Pancreas (tissue), 10 donors: ENCODE measurements at regions not wholly inside any gene's neighbourhood (a gene's known extent, or its start where the extent isn't known, plus 50 kb on each side); places are given as distances from the start of the nearest gene placed in this dataset.
A peak's percentile ranks its signal among the peaks of the same experiment; 100 is the strongest.

Source experiments
- ATAC-seq, 4 donors: fragments of 200-7000 bp; cut with Tn5 transposase; one replicate each; pipeline versions ENCODE4 v1.8.0 to v1.9.1; 2020; ENCODE audit warnings: mild to moderate bottlenecking in 4 of 4, moderate library complexity in 4 of 4
- DNase-seq, 6 donors: peaks; one replicate each; pipeline ENCODE4 v3.0.0-alpha.2; 2020
- FAIRE-seq: peaks from 2 replicates; lab custom pipeline; 2012; peaks lifted over from hg19 to GRCh38; lab: Jason Lieb, UNC
- H3K27ac ChIP-seq, 4 donors: fragments of 200-600 bp; sonication (generic); 1 replicate in 3 of 4; 2 replicates in 1 of 4; pipeline versions ENCODE4 v1.5.0 to v1.8.0; 2020
- H3K27me3 ChIP-seq, 4 donors: fragments of 200-600 bp; one replicate each; pipeline ENCODE4 v1.8.0; 2021
- H3K36me3 ChIP-seq, 3 donors: fragments of 200-600 bp; sonication (generic) in 1 of 3; one replicate each; pipeline versions ENCODE4 v1.5.0 to v1.8.0; 2020 to 2021
- H3K4me1 ChIP-seq, 3 donors: fragments of 200-600 bp; one replicate each; pipeline ENCODE4 v1.8.0; 2021
- H3K4me3 ChIP-seq, 4 donors: fragments of 200-600 bp; sonication (generic) in 2 of 4; one replicate each; pipeline versions ENCODE4 v1.5.0 to v1.8.0; 2020 to 2021
- H3K9me3 ChIP-seq, 4 donors: fragments of 200-600 bp; one replicate each; pipeline ENCODE4 v1.8.0; 2021
- CTCF ChIP-seq, 4 donors: fragments of 200-600 bp; sonication (generic) in 3 of 4; IDR thresholded peaks; one replicate each; pipeline versions ENCODE4 v1.5.0 to v1.8.0; 2021; ENCODE audit warnings: antibody characterized with exemption in 4 of 4
- WGBS, 2 donors: extraction: QIAGEN DNeasy Blood & Tissue Kit; methylation state at CpG; one replicate each; pipeline ENCODE4 v1.1.7; 2013; 5-methylcytosine and 5-hydroxymethylcytosine counted together
- intact Hi-C, 3 donors: fragments of 100-400 bp; cut with DNase I; formaldehyde crosslinking; loops; one replicate each; pipeline versions ENCODE4 v1.11.1 to v1.14.2; 2022
- donor health status: healthy with polysubstance abuse.
- donor health status: DM: no; HTN: no; CAD: no; lungs with moderate emphysema.
- donor health status: DM: no; HTN: no; CAD: no.
- donor health status: control.
- donor health status: control.
- donor health status: Bipolar disorder and iron deficiency.
- donor health status: DM: yes; HTN: yes; CAD: no.
- donor health status: DM: no; HTN: no; CAD: no.
- donor health status: DM: no; HTN: no; CAD: no.
- donor health status: DM: yes; HTN: yes; CAD: no.

- Histone ChIP-seq H3K36me3 (no peaks in the 10 kb centered on the region), H3K4me3 (no peak overlapping the region), H3K9me3 (no peaks in the 10 kb centered on the region), H3K4me1 (no peaks in the 10 kb centered on the region), H3K27me3 (no peaks in the 10 kb centered on the region), H3K27ac (no peak overlapping the region)
- FAIRE-seq, result no peak
- no peak for ATAC-seq
- DNase-seq, result no peak
- intact Hi-C loops, result no loop called here
- TF ChIP-seq CTCF (IDR thresholded peaks at IDR 0.05), result no peak
These were observed 826.5 kb downstream of the KCNA4 start for GRCh38 chr11:29190313-29190712.

- 68 to 97% methylated on average over 1 of the region's 1 CpG for WGBS, 2 donors
- no peak for TF ChIP-seq CTCF (IDR thresholded peaks at IDR 0.05)
- no peaks in the 10 kb centered on the region for H3K9me3 ChIP-seq
- H3K4me3 ChIP-seq, result no peak overlapping the region
- H3K36me3 ChIP-seq, result no peaks in the 10 kb centered on the region
- ATAC-seq, result no peak
- FAIRE-seq, result no peak
- H3K4me1 ChIP-seq, result no peaks in the 10 kb centered on the region
- no peak for DNase-seq
- H3K27ac ChIP-seq, result no peak overlapping the region
- intact Hi-C loops, result no loop called here
- H3K27me3 ChIP-seq, result no peaks in the 10 kb centered on the region
These were observed 829.6 kb downstream of the KCNA4 start for GRCh38 chr11:29187215-29187614.

- intact Hi-C loops, result no loop called here
- Histone ChIP-seq H3K27ac (no peak overlapping the region), H3K9me3 (no peaks in the 10 kb centered on the region), H3K36me3 (no peaks in the 10 kb centered on the region), H3K4me1 (no peaks in the 10 kb centered on the region), H3K27me3 (no peaks in the 10 kb centered on the region), H3K4me3 (no peak overlapping the region)
- no peak for TF ChIP-seq CTCF (IDR thresholded peaks at IDR 0.05)
- no peak for DNase-seq
- ATAC-seq, result peak in 1 of 4 donors; percentile 49
- no peak for FAIRE-seq
- WGBS, 2 donors, result 53 to 64% methylated on average over 7 of the region's 7 CpGs
These were observed 831.6 kb downstream of the KCNA4 start for GRCh38 chr11:29184939-29185890.

- H3K36me3 ChIP-seq, result no peaks in the 10 kb centered on the region
- DNase-seq (no peak), FAIRE-seq (no peak), ATAC-seq (no peak)
- intact Hi-C loops, result no loop called here
- no peak overlapping the region for H3K4me3 ChIP-seq
- H3K4me1 ChIP-seq, result no peaks in the 10 kb centered on the region
- no peak overlapping the region for H3K27ac ChIP-seq
- no peak for TF ChIP-seq CTCF (IDR thresholded peaks at IDR 0.05)
- no peaks in the 10 kb centered on the region for H3K27me3 ChIP-seq
- no peaks in the 10 kb centered on the region for H3K9me3 ChIP-seq
- 46 to 68% methylated on average over 1 of the region's 1 CpG for WGBS, 2 donors
These were observed 833.5 kb downstream of the KCNA4 start for GRCh38 chr11:29183301-29183700.

- H3K36me3 ChIP-seq, result no peaks in the 10 kb centered on the region
- TF ChIP-seq CTCF (IDR thresholded peaks at IDR 0.05), result no peak
- FAIRE-seq, result no peak
- WGBS, 2 donors, result 2 to 3% methylated on average over 1 of the region's 1 CpG
- no peak for ATAC-seq
- no peaks in the 10 kb centered on the region for H3K9me3 ChIP-seq
- H3K4me3 ChIP-seq, result no peak overlapping the region
- DNase-seq, result no peak
- no peak overlapping the region for H3K27ac ChIP-seq
- H3K27me3 ChIP-seq, result no peaks in the 10 kb centered on the region
- intact Hi-C loops, result no loop called here
- no peaks in the 10 kb centered on the region for H3K4me1 ChIP-seq
These were observed 843.2 kb downstream of the KCNA4 start for GRCh38 chr11:29173660-29174062.
